OCI-LY3 (cell line): ENCODE measurements at regions not wholly inside any gene's neighbourhood (a gene's known extent, or its start where the extent isn't known, plus 50 kb on each side); places are given as distances from the start of the nearest gene placed in this dataset.

Source experiments
- CTCF ChIP-seq: fragments of 200-600, 300-600 bp; sonication (generic); IDR thresholded peaks from 2 replicates; pipeline ENCODE4 v1.5.1; 2014; ENCODE audit warnings: antibody characterized with exemption, low read length, low read depth
- EZH2phosphoT487 ChIP-seq: fragments of 200-600 bp; shearing (Covaris generic); IDR thresholded peaks from 2 replicates; pipeline ENCODE4 v1.6.1; 2018; ENCODE audit warnings: antibody characterized with exemption, mixed run types, low read depth

GRCh38 chr1:30063621-30064280, 659.6 kb downstream of the MATN1 start:
- TF ChIP-seq CTCF (no peak), EZH2phosphoT487 (no peak)
